ENCODE measurements at regions not wholly inside any gene's neighbourhood (a gene's known extent, or its start where the extent isn't known, plus 50 kb on each side); places are given as distances from the start of the nearest gene placed in this dataset.

GRCh38 chr18:76307293-76307690 is 187.8 kb downstream of the ZNF516 start:
- no peak for ATAC-seq
- intact Hi-C loops (cut with DNase I, micrococcal nuclease), result no loop called here
- Histone ChIP-seq H3K9me3 (no peaks in the 10 kb centered on the region), H3K4me3 (no peak overlapping the region), H3K36me3 (ENCODE audit: low read depth) (no peaks in the 10 kb centered on the region), H3K4me1 (ENCODE audit: low read depth) (no peaks in the 10 kb centered on the region)
- TF ChIP-seq CTCF (IDR thresholded peaks at IDR 0.05), result no peak
- DNase-seq, result no peak

DNA sequence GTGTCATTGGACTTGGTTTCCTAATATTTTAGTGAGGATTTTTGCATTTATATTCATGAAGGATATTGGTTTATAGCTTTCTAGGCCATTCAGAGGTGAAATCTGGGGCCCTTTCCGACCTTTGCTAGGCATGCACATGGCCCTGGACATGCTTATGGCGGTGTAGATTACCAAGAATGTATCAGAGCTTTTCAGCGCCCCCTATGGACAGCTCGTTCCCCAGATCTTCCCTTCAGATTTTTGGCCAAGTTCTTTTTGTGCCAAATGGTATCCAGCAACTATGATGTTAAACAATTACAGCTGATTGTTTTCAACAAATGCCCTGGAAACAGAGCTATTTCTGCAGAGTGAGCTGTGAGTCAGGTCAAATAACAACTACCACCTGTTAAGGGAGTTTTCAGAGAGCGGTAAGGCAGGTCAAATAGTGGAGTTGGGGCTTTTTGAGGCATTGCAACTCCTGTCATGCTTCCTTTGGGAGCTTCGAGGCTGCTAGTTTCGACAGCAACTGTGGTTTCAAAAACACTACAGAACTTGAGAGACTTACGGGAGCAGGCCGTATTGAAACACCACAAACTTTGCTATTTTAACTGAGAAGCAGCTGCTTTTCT is 188.3 kb downstream of the ZNF516 start:
- TF ChIP-seq CTCF (IDR thresholded peaks at IDR 0.05), result no peak
- DNase-seq (no peak), ATAC-seq (no peak)
- Histone ChIP-seq H3K4me1 (ENCODE audit: low read depth) (no peaks in the 10 kb centered on the region), H3K36me3 (ENCODE audit: low read depth) (no peaks in the 10 kb centered on the region), H3K4me3 (no peak overlapping the region), H3K9me3 (no peaks in the 10 kb centered on the region)
- intact Hi-C loops (cut with DNase I, micrococcal nuclease), result no loop called here

DNA sequence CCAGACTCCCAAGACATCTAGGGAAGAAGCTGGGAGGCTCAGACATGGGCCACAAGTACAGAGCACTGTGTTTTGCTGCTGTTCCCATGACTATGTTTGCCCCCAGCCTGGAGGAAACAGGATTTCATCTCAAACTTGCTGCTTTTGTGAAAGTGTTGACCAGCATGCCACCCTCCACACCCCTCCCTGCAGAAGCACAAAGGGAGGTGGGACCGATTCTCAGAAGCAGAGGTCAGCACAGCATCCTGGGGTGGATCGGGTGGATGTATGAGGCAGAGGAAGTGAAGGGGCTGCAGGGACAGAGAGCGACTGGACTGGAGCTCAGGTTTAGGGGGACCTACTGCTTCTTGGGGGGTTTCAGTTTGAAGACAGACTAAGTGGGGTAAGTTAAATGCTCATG is 209.2 kb downstream of the ZNF516 start:
- no peak for ATAC-seq
- no peak for TF ChIP-seq CTCF (IDR thresholded peaks at IDR 0.05)
- no peaks in the 10 kb centered on the region for H3K9me3 ChIP-seq
- no peak for DNase-seq
- H3K36me3 ChIP-seq (ENCODE audit: low read depth), result no peaks in the 10 kb centered on the region
- H3K4me3 ChIP-seq, result no peak overlapping the region
- H3K4me1 ChIP-seq (ENCODE audit: low read depth), result no peaks in the 10 kb centered on the region
- intact Hi-C loops (cut with DNase I, micrococcal nuclease), result no loop called here

GRCh38 chr18:76281565-76281964 is 213.5 kb downstream of the ZNF516 start:
- ATAC-seq (no peak), DNase-seq (no peak)
- intact Hi-C loops (cut with DNase I, micrococcal nuclease), result no loop called here

DNA sequence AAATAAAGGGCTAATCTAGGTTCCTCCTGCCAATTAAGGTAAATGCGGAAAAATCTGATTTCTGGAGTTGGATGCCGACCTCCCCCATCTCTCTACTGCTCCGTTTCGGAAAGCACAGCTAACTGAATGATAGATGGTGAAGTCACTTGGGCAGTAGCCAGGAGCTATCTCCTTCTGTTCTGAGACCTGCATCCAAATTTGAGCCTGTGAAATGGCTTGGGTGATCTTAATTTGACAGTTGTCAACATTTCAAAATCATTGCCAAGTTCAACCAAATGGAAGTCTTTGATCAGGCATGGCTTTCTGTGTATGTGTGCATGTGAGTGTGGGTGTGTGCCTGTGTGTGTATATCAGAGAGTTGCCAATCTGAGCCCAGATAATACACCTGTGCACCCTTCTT is 217.2 kb downstream of the ZNF516 start:
- no peaks in the 10 kb centered on the region for H3K9me3 ChIP-seq
- H3K4me3 ChIP-seq, result no peak overlapping the region
- no peak for DNase-seq
- H3K36me3 ChIP-seq (ENCODE audit: low read depth), result no peaks in the 10 kb centered on the region
- H3K4me1 ChIP-seq (ENCODE audit: low read depth), result no peaks in the 10 kb centered on the region
- intact Hi-C loops (cut with DNase I, micrococcal nuclease), result no loop called here
- TF ChIP-seq CTCF (IDR thresholded peaks at IDR 0.05), result no peak
- ATAC-seq, result no peak

More at GRCh38 chr18:76281565-76281964, 213.5 kb downstream of the ZNF516 start:
- Histone ChIP-seq H3K4me3 (no peak overlapping the region), H3K36me3 (ENCODE audit: low read depth) (no peaks in the 10 kb centered on the region), H3K4me1 (ENCODE audit: low read depth) (no peaks in the 10 kb centered on the region), H3K9me3 (no peaks in the 10 kb centered on the region)
- no peak for TF ChIP-seq CTCF (IDR thresholded peaks at IDR 0.05)
